DMS114 treated with DMSO at 0.1 percent for 48 hours (cell line): ENCODE measurements at regions not wholly inside any gene's neighbourhood (a gene's known extent, or its start where the extent isn't known, plus 50 kb on each side); places are given as distances from the start of the nearest gene placed in this dataset.

Source experiments
- DNase-seq: peaks from one replicate; lab custom pipeline; 2025; ENCODE audit not compliant: unreplicated experiment; lab: John Stamatoyannopoulos, UW

DNA sequence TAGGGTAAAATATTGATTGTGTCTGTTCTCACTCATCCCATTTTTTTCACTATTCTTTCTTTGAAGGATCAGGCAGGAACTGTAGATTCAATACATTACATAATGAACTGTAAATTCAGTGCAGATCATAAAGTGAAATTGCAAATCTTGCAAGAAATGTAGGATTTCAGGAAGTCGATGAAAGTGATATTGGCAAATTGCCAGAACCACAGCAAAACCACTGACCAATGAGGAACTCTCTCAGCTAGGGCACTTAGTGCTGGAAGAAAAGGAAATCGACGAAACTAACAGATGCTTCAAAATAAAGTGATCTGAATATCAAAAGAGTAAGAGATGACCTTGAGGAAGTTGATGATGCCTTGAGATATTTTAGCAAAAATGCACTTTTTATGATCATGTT lies 157.6 kb downstream of the AACS start:
- DNase-seq = no peak

- no peak for DNase-seq
Measured at GRCh38 chr12:125225641-125226040, 160.4 kb downstream of the AACS start.

DNA sequence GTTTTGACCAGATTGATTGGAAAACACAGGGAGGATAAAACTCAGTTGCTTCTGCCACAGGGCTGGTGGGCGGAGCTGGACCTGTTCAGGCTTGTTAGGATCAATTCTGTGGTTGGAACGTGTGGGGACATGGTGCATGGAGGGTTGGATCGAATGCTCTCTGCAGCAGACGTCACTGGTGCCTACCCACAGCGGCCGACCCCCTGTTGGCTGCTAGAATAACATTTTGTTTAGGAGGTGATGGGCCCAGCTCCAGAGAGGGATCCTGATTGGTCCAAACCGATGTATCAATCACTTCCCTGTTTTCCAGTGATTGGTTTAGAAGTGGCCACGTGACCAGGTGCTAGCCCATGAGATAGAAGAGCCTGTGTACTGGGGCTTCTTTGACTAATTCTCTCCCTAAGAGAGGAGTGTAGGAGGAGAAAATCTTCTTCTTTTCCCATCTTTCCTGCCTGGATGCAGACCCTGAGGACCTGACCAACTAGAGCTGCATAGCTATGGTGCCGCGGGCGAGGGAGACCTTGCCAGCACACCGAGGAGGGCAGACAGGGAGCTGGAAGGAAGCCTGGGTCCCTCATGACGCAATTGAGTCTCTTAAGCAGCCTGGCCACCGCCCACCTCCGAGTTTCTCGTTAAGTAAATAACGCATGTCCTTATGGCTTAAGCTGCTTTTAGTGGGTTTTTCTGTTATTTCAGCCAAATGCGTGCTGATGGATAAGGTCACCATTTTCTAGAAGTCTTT lies 163.5 kb downstream of the AACS start:
- no peak for DNase-seq

- no peak for DNase-seq
Measured at GRCh38 chr12:125229878-125230530, 164.8 kb downstream of the AACS start.

- no peak for DNase-seq
Measured at GRCh38 chr12:125233319-125233718, 168.1 kb downstream of the AACS start.

- DNase-seq = no peak
Measured at GRCh38 chr12:125239563-125239962, 174.3 kb downstream of the AACS start.

DNA sequence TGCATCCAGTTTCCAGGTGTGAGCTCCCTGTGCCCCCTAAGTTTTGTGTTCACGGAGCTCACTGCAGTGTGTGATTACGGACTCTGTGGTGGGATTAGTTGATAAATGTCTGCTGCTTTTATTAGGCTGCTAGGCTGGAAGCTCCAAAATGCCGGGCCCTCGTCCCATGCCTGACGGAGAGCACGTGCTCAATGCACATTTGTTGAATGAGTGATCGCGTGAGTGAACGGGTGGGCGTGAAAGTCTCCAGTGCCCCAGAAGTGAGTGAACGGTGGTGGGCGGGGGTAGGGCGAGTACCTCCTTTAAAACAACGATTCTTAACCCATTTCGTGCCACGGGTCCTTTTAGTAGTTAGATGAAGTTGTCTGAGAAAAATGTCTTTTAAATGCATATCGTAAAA lies 175.5 kb downstream of the AACS start:
- no peak for DNase-seq

DNA sequence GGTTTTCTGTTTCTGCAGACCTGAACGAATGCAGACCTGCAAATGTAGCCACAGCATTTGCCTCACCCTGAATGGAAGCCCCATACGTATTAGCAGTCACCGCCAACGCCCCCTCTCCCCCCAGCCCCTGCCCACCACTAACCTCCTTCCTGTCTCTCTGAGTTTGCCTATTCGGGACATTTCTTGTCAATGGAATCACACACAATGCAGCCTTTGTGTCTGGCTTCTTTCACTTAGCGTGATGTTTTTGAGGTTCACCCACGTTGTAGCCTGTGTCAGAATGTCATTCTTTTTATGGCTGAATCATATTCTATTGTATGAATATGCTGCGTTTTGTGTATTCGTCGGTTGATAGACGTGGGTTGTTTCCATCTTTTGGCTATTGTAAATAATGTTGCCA lies 178.6 kb downstream of the AACS start:
- no peak for DNase-seq

- DNase-seq = no peak
Measured at GRCh38 chr12:125244338-125244737, 179.1 kb downstream of the AACS start.

GRCh38 chr12:125245581-125246557 lies 180.6 kb downstream of the AACS start:
- no peak for DNase-seq

DNA sequence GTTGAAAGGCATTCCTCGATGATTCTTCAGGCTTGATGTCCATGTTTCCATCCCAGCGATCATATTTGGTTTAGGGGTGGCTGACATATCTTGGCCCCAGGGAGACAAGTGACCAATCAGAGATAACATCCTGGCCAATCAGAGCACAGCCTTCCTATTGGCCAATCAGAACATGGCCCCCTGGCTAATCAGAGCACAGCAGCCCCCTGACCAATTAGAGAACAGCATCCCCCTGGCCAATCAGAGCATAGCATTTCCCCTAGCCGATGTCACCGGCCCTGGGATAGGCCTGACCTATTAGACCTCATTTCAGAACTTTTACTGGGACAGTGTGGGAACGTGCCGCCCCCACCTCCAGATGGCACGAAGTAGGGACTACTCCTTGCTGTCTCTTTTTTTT lies 182.2 kb downstream of the AACS start:
- DNase-seq = no peak

- DNase-seq = no peak
Measured at GRCh38 chr12:125249066-125249824, 184.0 kb downstream of the AACS start.

- no peak for DNase-seq
Measured at GRCh38 chr12:125249932-125250331, 184.7 kb downstream of the AACS start.

GRCh38 chr12:125254236-125254635 lies 189.0 kb downstream of the AACS start:
- DNase-seq = no peak

GRCh38 chr12:125254856-125255255 lies 189.6 kb downstream of the AACS start:
- DNase-seq = no peak

- no peak for DNase-seq
Measured at GRCh38 chr12:125255935-125256633, 190.8 kb downstream of the AACS start.

GRCh38 chr12:125256634-125256936 lies 191.3 kb downstream of the AACS start:
- no peak for DNase-seq

GRCh38 chr12:125259178-125259867 lies 194.1 kb downstream of the AACS start:
- DNase-seq = no peak

DNA sequence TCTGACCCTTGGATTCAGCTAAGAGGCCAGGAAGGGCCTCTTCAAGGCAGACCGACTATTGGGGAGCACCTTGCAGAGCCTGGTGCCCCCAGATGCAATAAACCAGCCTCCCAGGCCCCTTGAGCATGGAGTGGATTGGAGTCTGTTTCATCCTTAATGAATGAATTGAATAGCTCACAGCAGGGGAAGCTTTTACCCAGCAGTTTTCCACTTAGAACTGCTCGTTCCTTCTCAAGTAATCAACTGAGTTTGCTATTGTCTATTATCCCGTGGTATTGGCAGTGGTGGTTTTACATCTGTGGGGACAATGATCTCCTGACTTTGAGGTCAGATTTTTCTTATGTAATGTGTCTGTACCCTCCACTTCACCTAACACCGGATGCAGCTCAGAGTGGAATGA lies 197.6 kb downstream of the AACS start:
- no peak for DNase-seq

DNA sequence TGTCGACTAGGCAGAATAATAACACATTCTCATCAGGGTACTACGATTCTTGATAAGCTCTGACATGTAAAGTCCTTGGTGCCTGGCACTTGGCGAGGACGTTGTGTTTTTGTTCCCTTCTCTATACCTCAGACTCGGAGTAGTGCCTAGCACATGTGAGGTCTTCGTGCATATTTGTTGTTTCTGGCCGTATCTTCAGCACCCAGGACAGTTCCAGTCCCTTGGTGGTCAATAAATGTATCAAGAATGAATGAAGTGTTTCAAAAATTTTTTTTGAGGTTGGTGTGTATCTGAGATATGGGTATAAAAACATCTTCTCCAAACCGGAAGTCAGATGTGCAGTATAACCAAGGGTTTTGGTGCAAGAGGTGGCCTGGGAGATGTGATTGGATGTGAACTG lies 198.2 kb downstream of the AACS start:
- DNase-seq = no peak
